CD14-positive monocyte (primary cell): ENCODE measurements at regions not wholly inside any gene's neighbourhood (a gene's known extent, or its start where the extent isn't known, plus 50 kb on each side); places are given as distances from the start of the nearest gene placed in this dataset.

Source experiments
- DNase-seq, 3 donors: peaks; one replicate each; pipeline ENCODE4 v3.0.0-alpha.2; 2011 to 2022
- H2AFZ ChIP-seq: 2 replicates; pipeline ENCODE4 v1.6.0; 2012; ENCODE audit warnings: mild to moderate bottlenecking, low read depth, low read length, inconsistent platforms; ENCODE audit not compliant: insufficient read depth, poor library complexity, severe bottlenecking
- H3K27ac ChIP-seq, 2 donors: 1 replicate in 1 of 2; 2 replicates in 1 of 2; pipeline ENCODE4 v1.5.1; 2012 to 2013; ENCODE audit warnings: low read length in 2 of 2, control low read depth in 1 of 2, inconsistent platforms in 1 of 2, low read depth in 1 of 2, mild to moderate bottlenecking in 1 of 2
- H3K27me3 ChIP-seq, 2 donors: one replicate each; pipeline versions ENCODE4 v1.6.0 to v1.6.1; 2011 to 2013; ENCODE audit warnings: low read length in 2 of 2; ENCODE audit not compliant: control insufficient read depth in 2 of 2, insufficient read depth in 2 of 2
- H3K36me3 ChIP-seq, 2 donors: replicated peaks in 1 of 2; 1 replicate in 1 of 2; 2 replicates in 1 of 2; pipeline versions ENCODE4 v1.5.1 to v1.6.1; 2012 to 2013; ENCODE audit warnings: low read length in 2 of 2, control low read depth in 1 of 2, inconsistent platforms in 1 of 2, mild to moderate bottlenecking in 1 of 2; ENCODE audit not compliant: insufficient read depth in 2 of 2, control insufficient read depth in 1 of 2
- H3K4me1 ChIP-seq, 2 donors: 1 replicate in 1 of 2; 2 replicates in 1 of 2; pipeline versions ENCODE4 v1.5.1 to v1.6.1; 2012 to 2013; ENCODE audit warnings: low read length in 2 of 2, control low read depth in 1 of 2, inconsistent platforms in 1 of 2, mild to moderate bottlenecking in 1 of 2, moderate library complexity in 1 of 2; ENCODE audit not compliant: insufficient read depth in 2 of 2, control insufficient read depth in 1 of 2
- H3K4me2 ChIP-seq: replicated peaks from 2 replicates; pipeline ENCODE3; 2012; ENCODE audit warnings: low read length, moderate library complexity, mild to moderate bottlenecking; ENCODE audit not compliant: poor library complexity, severe bottlenecking; ENCODE audit errors: extremely low read depth
- H3K4me3 ChIP-seq, 3 experiments: fragments of 200-600 bp in 1 of 3; sonication (generic) in 1 of 3; replicated peaks in 1 of 3; 1 replicate in 2 of 3; 2 replicates in 1 of 3; pipeline ENCODE4 v1.5.1; 2011 to 2013; ENCODE audit warnings: low read length in 3 of 3, mild to moderate bottlenecking in 3 of 3, control low read depth in 2 of 3, low read depth in 2 of 3, inconsistent platforms in 1 of 3, moderate library complexity in 1 of 3
- H3K79me2 ChIP-seq: 2 replicates; pipeline ENCODE4 v1.6.0; 2012; ENCODE audit warnings: mild to moderate bottlenecking, control low read depth, inconsistent platforms, low read length, moderate library complexity; ENCODE audit not compliant: insufficient read depth
- H3K9ac ChIP-seq: 2 replicates; pipeline ENCODE4 v1.6.0; 2017; ENCODE audit warnings: low read length, mild to moderate bottlenecking; ENCODE audit not compliant: insufficient read depth, poor library complexity, severe bottlenecking
- H3K9me3 ChIP-seq, 2 donors: replicated peaks in 1 of 2; 1 replicate in 1 of 2; 2 replicates in 1 of 2; pipeline versions ENCODE4 v1.5.1 to v1.6.1; 2012 to 2013; ENCODE audit warnings: low read length in 2 of 2, control low read depth in 1 of 2; ENCODE audit not compliant: control insufficient read depth in 1 of 2, insufficient read depth in 1 of 2
- H4K20me1 ChIP-seq: 2 replicates; pipeline ENCODE4 v1.6.0; 2012; ENCODE audit warnings: mild to moderate bottlenecking, low read length, control low read depth, moderate library complexity; ENCODE audit not compliant: insufficient read depth
- H3K27ac Mint-ChIP-seq, 7 donors: one replicate each; pipeline ENCODE4 v1.8.0; 2020; ENCODE audit warnings: mild to moderate bottlenecking in 7 of 7, mixed read lengths in 7 of 7, moderate library complexity in 6 of 7, inconsistent platforms in 2 of 7
- H3K27me3 Mint-ChIP-seq, 3 donors: one replicate each; pipeline ENCODE4 v1.8.0; 2021 to 2022; ENCODE audit warnings: low read depth in 3 of 3, mild to moderate bottlenecking in 3 of 3, mixed read lengths in 3 of 3, moderate library complexity in 3 of 3, inconsistent platforms in 1 of 3
- H3K36me3 Mint-ChIP-seq, 2 donors: one replicate each; pipeline ENCODE4 v1.8.0; 2020; ENCODE audit warnings: mixed read lengths in 2 of 2, inconsistent platforms in 1 of 2, mild to moderate bottlenecking in 1 of 2
- H3K4me1 Mint-ChIP-seq: one replicate; pipeline ENCODE4 v1.8.0; 2020; ENCODE audit warnings: mild to moderate bottlenecking, mixed read lengths
- H3K4me3 Mint-ChIP-seq, 2 donors: one replicate each; pipeline ENCODE4 v1.8.0; 2020; ENCODE audit warnings: mild to moderate bottlenecking in 2 of 2, mixed read lengths in 2 of 2, moderate library complexity in 1 of 2
- H3K9me3 Mint-ChIP-seq, 7 donors: one replicate each; pipeline ENCODE4 v1.8.0; 2020 to 2022; ENCODE audit warnings: mixed read lengths in 7 of 7, mild to moderate bottlenecking in 6 of 7, moderate library complexity in 6 of 7, inconsistent platforms in 2 of 7
- CTCF ChIP-seq: fragments of 200-600 bp; IDR thresholded peaks from one replicate; pipeline ENCODE4 v1.8.0; 2022; ENCODE audit warnings: antibody characterized with exemption, mild to moderate bottlenecking
- WGBS: methylation state at CpG from one replicate; pipeline ENCODE4 v1.1.5; 2013; ENCODE audit warnings: missing lambda C conversion rate; ENCODE audit not compliant: insufficient coverage; 5-methylcytosine and 5-hydroxymethylcytosine counted together
- intact Hi-C, 2 donors: fragments of 100-400 bp; cut with micrococcal nuclease; formaldehyde crosslinking; loops; one replicate each; pipeline versions ENCODE4 v1.15.0 to v1.15.1; 2023

GRCh38 chr11:82458761-82459160 is 274.9 kb downstream of the FAM181B start:
- intact Hi-C loops = no loop called here
- no CpG with 5 or more reads among the region's 4 CpGs for WGBS

GRCh38 chr11:82458147-82458546 is 275.5 kb downstream of the FAM181B start:
- Mint-ChIP-seq H3K27ac (no peak overlapping the region), H3K36me3 (no peaks in the 10 kb centered on the region), H3K9me3 (peaks cover 0 to 2% (median 0%) of the 10 kb centered on the region in 7 donors), H3K4me1 (no peaks in the 10 kb centered on the region), H3K4me3 (no peak overlapping the region), H3K27me3 (no peaks in the 10 kb centered on the region)
- H3K27me3 ChIP-seq = no peaks in the 10 kb centered on the region
- no peak overlapping the region for H3K4me2 ChIP-seq
- no peaks in the 10 kb centered on the region for H3K4me1 ChIP-seq
- no peak overlapping the region for H3K4me3 ChIP-seq
- no peak overlapping the region for H2AFZ ChIP-seq
- no peaks in the 10 kb centered on the region for H4K20me1 ChIP-seq
- TF ChIP-seq CTCF = no peak
- no peak overlapping the region for H3K27ac ChIP-seq
- intact Hi-C loops = no loop called here
- WGBS = no CpG with 5 or more reads among the region's 1 CpG
- no peaks in the 10 kb centered on the region for H3K9me3 ChIP-seq
- DNase-seq = no peak
- no peak overlapping the region for H3K9ac ChIP-seq
- no peaks in the 10 kb centered on the region for H3K36me3 ChIP-seq
- H3K79me2 ChIP-seq = no peaks in the 10 kb centered on the region

More at GRCh38 chr11:82458761-82459160, 274.9 kb downstream of the FAM181B start:
- Histone ChIP-seq H3K4me2 (no peak overlapping the region), H3K27ac (no peak overlapping the region), H3K4me1 (no peaks in the 10 kb centered on the region), H3K36me3 (no peaks in the 10 kb centered on the region), H3K9ac (no peak overlapping the region), H3K9me3 (no peaks in the 10 kb centered on the region), H3K4me3 (no peak overlapping the region), H3K27me3 (no peaks in the 10 kb centered on the region), H2AFZ (no peak overlapping the region), H4K20me1 (no peaks in the 10 kb centered on the region), H3K79me2 (no peaks in the 10 kb centered on the region)
- no peak for DNase-seq
- TF ChIP-seq CTCF = no peak
- no peak overlapping the region for H3K4me3 Mint-ChIP-seq
- no peaks in the 10 kb centered on the region for H3K4me1 Mint-ChIP-seq
- no peaks in the 10 kb centered on the region for H3K36me3 Mint-ChIP-seq
- peaks cover 0 to 2% (median 0%) of the 10 kb centered on the region in 7 donors for H3K9me3 Mint-ChIP-seq
- H3K27ac Mint-ChIP-seq = no peak overlapping the region
- no peaks in the 10 kb centered on the region for H3K27me3 Mint-ChIP-seq
